Keratinocyte (primary cell): ENCODE measurements at regions not wholly inside any gene's neighbourhood (a gene's known extent, or its start where the extent isn't known, plus 50 kb on each side); places are given as distances from the start of the nearest gene placed in this dataset.

Experiments used
- EZH2 ChIP-seq: IDR thresholded peaks from one replicate; pipeline ENCODE4 v1.6.1; 2012; ENCODE audit warnings: inconsistent platforms, mild to moderate bottlenecking, low read length, moderate library complexity
- TF ChIP-seq, protein P1 (sequence below), 3 experiments: IDR thresholded peaks in 1 of 3; conservative IDR thresholded peaks in 1 of 3; optimal IDR thresholded peaks in 1 of 3; 2 replicates in 2 of 3; 3 replicates in 1 of 3; pipeline versions ENCODE3 to v1.5.1; 2011; ENCODE audit warnings: low read length in 3 of 3, mild to moderate bottlenecking in 3 of 3, moderate library complexity in 2 of 3, control low read depth in 1 of 3, inconsistent platforms in 1 of 3; ENCODE audit not compliant: insufficient read depth in 2 of 3; ENCODE audit errors: extremely low read depth in 1 of 3

GRCh38 chr13:79191501-79191900, 214.6 kb downstream of the RBM26 start:
- TF ChIP-seq, protein P1, sequence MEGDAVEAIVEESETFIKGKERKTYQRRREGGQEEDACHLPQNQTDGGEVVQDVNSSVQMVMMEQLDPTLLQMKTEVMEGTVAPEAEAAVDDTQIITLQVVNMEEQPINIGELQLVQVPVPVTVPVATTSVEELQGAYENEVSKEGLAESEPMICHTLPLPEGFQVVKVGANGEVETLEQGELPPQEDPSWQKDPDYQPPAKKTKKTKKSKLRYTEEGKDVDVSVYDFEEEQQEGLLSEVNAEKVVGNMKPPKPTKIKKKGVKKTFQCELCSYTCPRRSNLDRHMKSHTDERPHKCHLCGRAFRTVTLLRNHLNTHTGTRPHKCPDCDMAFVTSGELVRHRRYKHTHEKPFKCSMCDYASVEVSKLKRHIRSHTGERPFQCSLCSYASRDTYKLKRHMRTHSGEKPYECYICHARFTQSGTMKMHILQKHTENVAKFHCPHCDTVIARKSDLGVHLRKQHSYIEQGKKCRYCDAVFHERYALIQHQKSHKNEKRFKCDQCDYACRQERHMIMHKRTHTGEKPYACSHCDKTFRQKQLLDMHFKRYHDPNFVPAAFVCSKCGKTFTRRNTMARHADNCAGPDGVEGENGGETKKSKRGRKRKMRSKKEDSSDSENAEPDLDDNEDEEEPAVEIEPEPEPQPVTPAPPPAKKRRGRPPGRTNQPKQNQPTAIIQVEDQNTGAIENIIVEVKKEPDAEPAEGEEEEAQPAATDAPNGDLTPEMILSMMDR (optimal IDR thresholded peaks at IDR 0.05 in 1 of 3, IDR thresholded peaks at IDR 0.05 in 1 of 3, conservative IDR thresholded peaks at IDR 0.05 in 1 of 3; ENCODE audit: extremely low read depth in 1 of 3, insufficient read depth in 2 of 3, low read length in 3 of 3): no peak
- TF ChIP-seq EZH2: no peak
